DND-41 (cell line): ENCODE measurements at regions not wholly inside any gene's neighbourhood (a gene's known extent, or its start where the extent isn't known, plus 50 kb on each side); places are given as distances from the start of the nearest gene placed in this dataset.

ENCODE experiments used
- ATAC-seq: fragments of 200-7000 bp; cut with Tn5 transposase; 3 replicates; pipeline ENCODE4 v1.9.1; 2021; ENCODE audit warnings: low read depth; ENCODE audit not compliant: insufficient read depth
- DNase-seq: peaks from one replicate; pipeline ENCODE4 v3.0.0-alpha.2; 2020
- H2AFZ ChIP-seq: 2 replicates; pipeline ENCODE4 v1.6.0; 2012; ENCODE audit warnings: low read depth, low read length
- H3K27ac ChIP-seq: 2 replicates; pipeline ENCODE4 v1.5.1; 2012; ENCODE audit warnings: low read length, inconsistent platforms
- H3K27me3 ChIP-seq: fragments of 200-600 bp; sonication (generic); 2 replicates; pipeline ENCODE4 v1.6.0; 2012; ENCODE audit warnings: low read length, mild to moderate bottlenecking, inconsistent platforms; ENCODE audit not compliant: insufficient read depth, poor library complexity
- H3K36me3 ChIP-seq: 2 replicates; pipeline ENCODE4 v1.5.1; 2012; ENCODE audit warnings: low read length, inconsistent platforms; ENCODE audit not compliant: insufficient read depth
- H3K4me1 ChIP-seq: 2 replicates; pipeline ENCODE4 v1.5.1; 2012; ENCODE audit warnings: mild to moderate bottlenecking, low read length; ENCODE audit not compliant: insufficient read depth
- H3K4me2 ChIP-seq: 2 replicates; pipeline ENCODE4 v1.6.0; 2012; ENCODE audit warnings: mild to moderate bottlenecking, moderate library complexity, low read length, inconsistent platforms; ENCODE audit not compliant: insufficient read depth
- H3K4me3 ChIP-seq, 2 experiments: fragments of 200-600 bp in 1 of 2; shearing (Covaris generic) in 1 of 2; 2 replicates each; pipeline ENCODE4 v1.5.1; 2012 to 2016; ENCODE audit warnings: inconsistent platforms in 2 of 2, low read length in 2 of 2, mild to moderate bottlenecking in 2 of 2, low read depth in 1 of 2, moderate library complexity in 1 of 2
- H3K79me2 ChIP-seq: 2 replicates; pipeline ENCODE4 v1.6.0; 2012; ENCODE audit warnings: low read length, inconsistent platforms; ENCODE audit not compliant: insufficient read depth
- H3K9ac ChIP-seq: 2 replicates; pipeline ENCODE4 v1.6.0; 2012; ENCODE audit warnings: low read depth, mild to moderate bottlenecking, inconsistent platforms, low read length, moderate library complexity
- H3K9me3 ChIP-seq: 2 replicates; pipeline ENCODE4 v1.5.1; 2012; ENCODE audit warnings: low read length, moderate library complexity, mild to moderate bottlenecking, inconsistent platforms; ENCODE audit not compliant: insufficient read depth, severe bottlenecking
- H4K20me1 ChIP-seq: 2 replicates; pipeline ENCODE4 v1.6.0; 2012; ENCODE audit warnings: low read length; ENCODE audit not compliant: insufficient read depth
- CTCF ChIP-seq: IDR thresholded peaks from 2 replicates; pipeline ENCODE4 v1.5.1; 2012; ENCODE audit warnings: borderline replicate concordance, low read length, moderate library complexity, mild to moderate bottlenecking; ENCODE audit not compliant: poor library complexity, severe bottlenecking; ENCODE audit errors: extremely low read depth
- EZH2 ChIP-seq: IDR thresholded peaks from 3 replicates; pipeline ENCODE4 v1.6.1; 2012; ENCODE audit warnings: borderline replicate concordance, low read depth, mild to moderate bottlenecking, moderate library complexity, low read length, inconsistent platforms; ENCODE audit not compliant: severe bottlenecking

GRCh38 chr6:3526962-3527650 lies 70.3 kb upstream of the SLC22A23 start:
- no peak for ATAC-seq
- Histone ChIP-seq H2AFZ (no peak overlapping the region), H3K27me3 (peaks cover 12% of the 10 kb centered on the region)

GRCh38 chr6:3525915-3526314 lies 69.1 kb upstream of the SLC22A23 start:
- no peak for ATAC-seq
- peaks cover 12% of the 10 kb centered on the region for H3K27me3 ChIP-seq
- no peaks in the 10 kb centered on the region for H3K79me2 ChIP-seq
- H3K9me3 ChIP-seq = no peaks in the 10 kb centered on the region
- no peaks in the 10 kb centered on the region for H3K36me3 ChIP-seq
- H3K4me1 ChIP-seq = no peaks in the 10 kb centered on the region
- H3K9ac ChIP-seq = no peak overlapping the region
- TF ChIP-seq EZH2 (no peak), CTCF (no peak)
- H3K4me3 ChIP-seq = no peak overlapping the region
- H2AFZ ChIP-seq = no peak overlapping the region
- peaks cover 2% of the 10 kb centered on the region; the same call in 1 of the 2 replicates for H4K20me1 ChIP-seq
- H3K27ac ChIP-seq = no peak overlapping the region
- no peak for DNase-seq
- no peak overlapping the region for H3K4me2 ChIP-seq

More at GRCh38 chr6:3526962-3527650, 70.3 kb upstream of the SLC22A23 start:
- Histone ChIP-seq H3K36me3 (no peaks in the 10 kb centered on the region), H3K27ac (no peak overlapping the region), H3K4me2 (no peak overlapping the region), H3K4me1 (no peaks in the 10 kb centered on the region), H3K4me3 (no peak overlapping the region), H4K20me1 (no peaks in the 10 kb centered on the region), H3K9ac (no peak overlapping the region), H3K9me3 (no peaks in the 10 kb centered on the region), H3K79me2 (no peaks in the 10 kb centered on the region)
- TF ChIP-seq CTCF = no peak
- TF ChIP-seq EZH2 = no peak
- DNase-seq = no peak

- H3K79me2 ChIP-seq = no peaks in the 10 kb centered on the region
- ATAC-seq (no peak), DNase-seq (no peak)
- H3K27ac ChIP-seq = no peak overlapping the region
- peaks cover 12% of the 10 kb centered on the region for H3K27me3 ChIP-seq
- no peaks in the 10 kb centered on the region for H3K36me3 ChIP-seq
- TF ChIP-seq CTCF (no peak), EZH2 (no peak)
- H4K20me1 ChIP-seq = peaks cover 3% of the 10 kb centered on the region; the same call in 1 of the 2 replicates
- no peak overlapping the region for H3K4me3 ChIP-seq
- H3K9me3 ChIP-seq = no peaks in the 10 kb centered on the region
- H3K4me1 ChIP-seq = no peaks in the 10 kb centered on the region
- H2AFZ ChIP-seq = no peak overlapping the region
- no peak overlapping the region for H3K4me2 ChIP-seq
- H3K9ac ChIP-seq = no peak overlapping the region
These were observed 67.6 kb upstream of the SLC22A23 start for GRCh38 chr6:3524456-3524855.
